Activated B cell treated with CpG ODN at 0.5 μM for 24 hours (primary cell): ENCODE measurements at regions not wholly inside any gene's neighbourhood (a gene's known extent, or its start where the extent isn't known, plus 50 kb on each side); places are given as distances from the start of the nearest gene placed in this dataset.

Experiments
- ATAC-seq: fragments of 200-7000 bp; cut with Tn5 transposase; one replicate; pipeline ENCODE4 v1.10.0; 2021; ENCODE audit warnings: low read depth, mild to moderate bottlenecking, moderate library complexity
- CTCF ChIA-PET: fragments of 350-600 bp; sonication (Branson Sonifier 250); formaldehyde crosslinking; loops from one replicate; lab custom pipeline; 2021; ENCODE audit warnings: antibody characterized with exemption; lab: Charles Lee
- POLR2A ChIA-PET: fragments of 350-600 bp; sonication (Branson Sonifier 250); formaldehyde crosslinking; loops from one replicate; lab custom pipeline; 2021; ENCODE audit warnings: antibody characterized with exemption; lab: Charles Lee
- DNase-seq: peaks from one replicate; pipeline ENCODE4 v3.0.0; 2022
- H3K27ac Mint-ChIP-seq: one replicate; pipeline ENCODE4 v1.8.0; 2020; ENCODE audit warnings: mixed read lengths
- H3K27me3 Mint-ChIP-seq: one replicate; pipeline ENCODE4 v1.8.0; 2021; ENCODE audit warnings: mixed read lengths
- H3K36me3 Mint-ChIP-seq: one replicate; pipeline ENCODE4 v1.8.0; 2021; ENCODE audit warnings: low read depth, mixed read lengths
- H3K4me1 Mint-ChIP-seq: one replicate; pipeline ENCODE4 v1.8.0; 2021; ENCODE audit warnings: mixed read lengths
- H3K4me3 Mint-ChIP-seq: one replicate; pipeline ENCODE4 v1.8.0; 2020; ENCODE audit warnings: mild to moderate bottlenecking, mixed read lengths
- H3K9me3 Mint-ChIP-seq: one replicate; pipeline ENCODE4 v1.8.0; 2020; ENCODE audit warnings: mixed read lengths
- CTCF ChIP-seq: fragments of 200-600 bp; IDR thresholded peaks from one replicate; pipeline ENCODE4 v1.8.0; 2022; ENCODE audit warnings: antibody characterized with exemption, mild to moderate bottlenecking
- intact Hi-C: fragments of 100-400 bp; cut with micrococcal nuclease; formaldehyde crosslinking; loops from one replicate; pipeline ENCODE4 v1.15.1; 2024

- TF ChIP-seq CTCF = no peak
- DNase-seq = no peak
- ATAC-seq = no peak
- Mint-ChIP-seq H3K27me3 (peaks cover 10% of the 10 kb centered on the region), H3K4me1 (no peaks in the 10 kb centered on the region), H3K36me3 (no peaks in the 10 kb centered on the region), H3K27ac (no peak overlapping the region), H3K9me3 (no peaks in the 10 kb centered on the region), H3K4me3 (no peak overlapping the region)
- POLR2A ChIA-PET = no interaction called here
- CTCF ChIA-PET = no interaction called here
- intact Hi-C loops = no loop called here
Measured at GRCh38 chr12:131564845-131565244, 146.0 kb upstream of the SFSWAP start.

- POLR2A ChIA-PET = no interaction called here
- intact Hi-C loops = no loop called here
- Mint-ChIP-seq H3K27ac (no peak overlapping the region), H3K27me3 (peaks cover 13% of the 10 kb centered on the region), H3K9me3 (no peaks in the 10 kb centered on the region), H3K4me3 (no peak overlapping the region), H3K36me3 (no peaks in the 10 kb centered on the region), H3K4me1 (no peaks in the 10 kb centered on the region)
- ATAC-seq (no peak), DNase-seq (no peak)
- no peak for TF ChIP-seq CTCF
- CTCF ChIA-PET = no interaction called here
Measured at GRCh38 chr12:131565267-131566015, 145.4 kb upstream of the SFSWAP start.

GRCh38 chr12:131568336-131568735 is 142.6 kb upstream of the SFSWAP start:
- TF ChIP-seq CTCF = no peak
- POLR2A ChIA-PET = no interaction called here
- peaks cover 10% of the 10 kb centered on the region for H3K27me3 Mint-ChIP-seq
- ATAC-seq (no peak), DNase-seq (no peak)
- CTCF ChIA-PET = no interaction called here
- no peak overlapping the region for H3K4me3 Mint-ChIP-seq
- intact Hi-C loops = no loop called here
- H3K36me3 Mint-ChIP-seq = no peaks in the 10 kb centered on the region
- H3K4me1 Mint-ChIP-seq = no peaks in the 10 kb centered on the region
- no peak overlapping the region for H3K27ac Mint-ChIP-seq
- H3K9me3 Mint-ChIP-seq = no peaks in the 10 kb centered on the region

GRCh38 chr12:131570596-131570995 is 140.3 kb upstream of the SFSWAP start:
- H3K4me1 Mint-ChIP-seq = no peaks in the 10 kb centered on the region
- peaks cover 9% of the 10 kb centered on the region for H3K27me3 Mint-ChIP-seq
- ATAC-seq (no peak), DNase-seq (no peak)
- CTCF ChIA-PET = no interaction called here
- H3K9me3 Mint-ChIP-seq = no peaks in the 10 kb centered on the region
- no peak overlapping the region for H3K4me3 Mint-ChIP-seq
- TF ChIP-seq CTCF = no peak
- POLR2A ChIA-PET = no interaction called here
- intact Hi-C loops = no loop called here
- H3K27ac Mint-ChIP-seq = no peak overlapping the region
- H3K36me3 Mint-ChIP-seq = no peaks in the 10 kb centered on the region

GRCh38 chr12:131571827-131572226 is 139.1 kb upstream of the SFSWAP start:
- no peak overlapping the region for H3K27ac Mint-ChIP-seq
- ATAC-seq = no peak
- DNase-seq = no peak
- H3K9me3 Mint-ChIP-seq = no peaks in the 10 kb centered on the region
- H3K4me1 Mint-ChIP-seq = no peaks in the 10 kb centered on the region
- ChIA-PET POLR2A (no interaction called here), CTCF (no interaction called here)
- H3K27me3 Mint-ChIP-seq = peaks cover 9% of the 10 kb centered on the region
- no peak overlapping the region for H3K4me3 Mint-ChIP-seq
- intact Hi-C loops = no loop called here
- no peak for TF ChIP-seq CTCF
- no peaks in the 10 kb centered on the region for H3K36me3 Mint-ChIP-seq
